Stomach smooth muscle (tissue), 2 donors: ENCODE measurements at regions not wholly inside any gene's neighbourhood (a gene's known extent, or its start where the extent isn't known, plus 50 kb on each side); places are given as distances from the start of the nearest gene placed in this dataset.
"Not testable (repeated sequence)": the region's sequence is repeated elsewhere in the genome, so short reads cannot be mapped to it uniquely, and the experiment has no call there.

ENCODE experiments used
- H3K27ac ChIP-seq: one replicate; pipeline ENCODE4 v1.7.0; 2013; ENCODE audit warnings: mild to moderate bottlenecking, low read length, inconsistent platforms
- H3K27me3 ChIP-seq, 2 donors: one replicate each; pipeline ENCODE4 v1.7.0; 2013; ENCODE audit warnings: low read length in 2 of 2; ENCODE audit not compliant: insufficient read depth in 2 of 2, control insufficient read depth in 1 of 2
- H3K36me3 ChIP-seq, 2 donors: one replicate each; pipeline ENCODE4 v1.7.0; 2013; ENCODE audit warnings: low read length in 2 of 2; ENCODE audit not compliant: control insufficient read depth in 2 of 2, insufficient read depth in 2 of 2
- H3K4me1 ChIP-seq: one replicate; pipeline ENCODE4 v1.7.0; 2013; ENCODE audit warnings: low read length; ENCODE audit not compliant: control insufficient read depth, insufficient read depth
- H3K4me3 ChIP-seq, 2 donors: one replicate each; pipeline ENCODE4 v1.7.0; 2013; ENCODE audit warnings: low read length in 2 of 2
- H3K9ac ChIP-seq, 2 donors: one replicate each; pipeline ENCODE4 v1.7.0; 2013; ENCODE audit warnings: low read length in 2 of 2, mild to moderate bottlenecking in 1 of 2
- H3K9me3 ChIP-seq, 2 donors: one replicate each; pipeline ENCODE4 v1.7.0; 2013; ENCODE audit warnings: low read length in 2 of 2; ENCODE audit not compliant: control insufficient read depth in 2 of 2
- donor health status: healthy.
- donor health status: Pancreatic carcinoma.

DNA sequence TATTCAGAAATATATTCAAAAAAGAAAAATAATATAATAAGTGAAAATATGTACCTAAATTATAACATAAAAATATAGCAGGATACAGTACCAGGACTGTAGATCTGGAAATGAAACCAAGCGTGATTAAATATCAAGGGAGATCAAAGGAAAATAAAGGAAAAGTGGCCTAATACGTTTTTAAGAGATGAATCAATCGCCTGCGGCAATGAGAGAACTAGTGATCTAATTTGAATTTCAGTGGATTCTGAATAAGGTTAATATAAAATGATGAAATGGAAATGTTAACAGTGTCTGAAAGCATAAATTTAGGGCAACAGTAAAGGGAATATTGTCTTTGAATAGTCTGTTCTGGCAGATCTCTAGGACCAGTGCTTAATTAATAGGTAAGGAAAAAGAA is 1761.9 kb upstream of the ACO1 start:
- H3K4me1 ChIP-seq, result no peaks in the 10 kb centered on the region
- no peaks in the 10 kb centered on the region for H3K27me3 ChIP-seq
- no peak overlapping the region for H3K4me3 ChIP-seq
- no peak overlapping the region for H3K27ac ChIP-seq
- H3K36me3 ChIP-seq, result no peaks in the 10 kb centered on the region
- H3K9me3 ChIP-seq, result no peaks in the 10 kb centered on the region
- no peak overlapping the region for H3K9ac ChIP-seq

DNA sequence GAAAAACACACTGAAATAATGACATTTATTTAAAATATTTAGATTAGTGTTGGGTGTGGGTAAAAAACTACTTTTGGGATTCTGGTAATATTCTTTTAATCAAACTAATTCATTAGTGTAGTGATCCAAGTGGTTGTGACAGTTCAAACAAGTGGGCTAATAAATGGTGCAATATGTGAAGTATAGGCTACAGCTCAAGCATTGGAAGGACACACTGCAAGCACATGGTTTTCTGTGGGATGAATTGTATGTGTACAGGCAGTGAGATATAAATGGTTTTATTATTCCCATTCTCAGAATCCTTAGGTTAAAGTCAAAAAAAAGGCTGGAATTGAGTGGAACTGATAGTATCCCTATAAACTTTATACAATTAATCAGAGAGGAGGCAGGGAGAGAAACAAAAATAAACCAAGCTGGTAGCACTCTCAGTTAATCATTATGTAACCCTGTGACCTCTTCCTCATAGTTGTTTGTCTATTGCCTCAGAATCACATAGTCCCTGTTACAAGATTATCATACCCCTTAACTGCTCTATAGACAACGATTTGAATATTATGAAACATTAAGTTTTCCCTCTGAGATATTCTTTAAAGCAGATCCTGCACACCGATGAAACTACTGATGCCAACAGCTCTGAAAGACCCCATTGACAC is 1755.4 kb upstream of the ACO1 start:
- Histone ChIP-seq H3K9me3 (no peaks in the 10 kb centered on the region), H3K4me1 (no peaks in the 10 kb centered on the region), H3K27ac (no peak overlapping the region), H3K36me3 (no peaks in the 10 kb centered on the region), H3K9ac (no peak overlapping the region), H3K27me3 (no peaks in the 10 kb centered on the region), H3K4me3 (no peak overlapping the region)

DNA sequence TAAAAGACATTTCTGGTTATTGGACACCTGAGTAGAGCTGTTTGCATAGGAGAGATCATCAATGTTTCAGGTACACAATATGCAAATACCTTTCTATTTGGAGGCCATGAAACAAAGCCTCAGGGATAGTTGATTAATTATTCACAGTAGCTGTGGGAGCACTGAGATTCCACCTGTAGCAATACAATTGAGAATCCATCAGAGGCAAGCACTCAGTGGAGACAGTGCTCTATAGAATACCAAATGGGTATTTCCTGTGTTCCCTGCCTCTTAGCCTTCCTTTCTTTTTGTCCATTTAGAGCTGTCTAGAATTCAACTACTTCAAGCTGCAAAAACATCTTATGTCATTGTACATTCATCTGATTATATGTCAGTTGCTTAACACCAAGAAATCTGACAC is 1754.0 kb upstream of the ACO1 start:
- Histone ChIP-seq H3K27me3 (no peaks in the 10 kb centered on the region), H3K27ac (no peak overlapping the region), H3K9ac (no peak overlapping the region), H3K4me3 (no peak overlapping the region), H3K4me1 (no peaks in the 10 kb centered on the region), H3K9me3 (no peaks in the 10 kb centered on the region), H3K36me3 (no peaks in the 10 kb centered on the region)

DNA sequence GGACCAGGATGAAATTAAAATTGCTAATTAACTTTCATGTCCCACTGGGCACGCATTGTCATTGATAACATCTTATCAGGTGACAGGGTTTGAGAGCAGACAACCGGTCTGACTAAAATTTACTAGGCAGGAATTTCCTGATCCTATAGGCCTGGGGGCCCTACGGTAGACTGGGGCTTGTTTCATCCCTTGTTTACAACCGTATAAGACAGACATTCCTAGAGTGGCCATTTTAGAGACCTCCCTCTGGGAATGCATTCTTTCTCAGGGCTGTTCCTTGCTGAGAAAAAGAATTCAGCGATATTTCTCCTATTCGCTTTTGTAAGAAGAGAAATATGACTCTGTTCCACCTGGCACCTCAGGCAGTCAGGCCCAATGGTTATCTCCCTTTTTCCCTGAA is 1737.8 kb upstream of the ACO1 start:
- not testable (repeated sequence) for H3K27ac ChIP-seq, H3K9me3 ChIP-seq, H3K4me3 ChIP-seq, H3K36me3 ChIP-seq, H3K27me3 ChIP-seq, H3K4me1 ChIP-seq, H3K9ac ChIP-seq

DNA sequence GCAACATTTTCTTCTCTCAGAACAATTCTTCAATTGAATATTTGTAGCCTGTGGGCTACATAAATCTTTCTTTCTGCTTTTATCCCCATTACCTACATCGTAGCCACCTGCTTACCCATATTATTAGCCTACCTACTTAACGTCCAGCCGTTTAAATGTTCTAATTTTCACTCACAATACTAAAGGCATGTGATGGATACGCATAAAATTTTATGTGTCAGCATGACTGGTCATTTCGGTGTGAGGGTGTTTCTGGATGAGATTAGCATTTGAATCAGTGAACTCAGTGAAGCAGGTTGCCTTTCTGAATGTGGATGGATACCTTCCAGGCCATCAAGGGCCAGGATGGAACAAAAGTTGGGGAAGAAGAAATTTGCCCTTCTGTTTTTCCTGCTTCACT is 1722.5 kb upstream of the ACO1 start:
- Histone ChIP-seq H3K9me3 (no peaks in the 10 kb centered on the region), H3K36me3 (no peaks in the 10 kb centered on the region)

DNA sequence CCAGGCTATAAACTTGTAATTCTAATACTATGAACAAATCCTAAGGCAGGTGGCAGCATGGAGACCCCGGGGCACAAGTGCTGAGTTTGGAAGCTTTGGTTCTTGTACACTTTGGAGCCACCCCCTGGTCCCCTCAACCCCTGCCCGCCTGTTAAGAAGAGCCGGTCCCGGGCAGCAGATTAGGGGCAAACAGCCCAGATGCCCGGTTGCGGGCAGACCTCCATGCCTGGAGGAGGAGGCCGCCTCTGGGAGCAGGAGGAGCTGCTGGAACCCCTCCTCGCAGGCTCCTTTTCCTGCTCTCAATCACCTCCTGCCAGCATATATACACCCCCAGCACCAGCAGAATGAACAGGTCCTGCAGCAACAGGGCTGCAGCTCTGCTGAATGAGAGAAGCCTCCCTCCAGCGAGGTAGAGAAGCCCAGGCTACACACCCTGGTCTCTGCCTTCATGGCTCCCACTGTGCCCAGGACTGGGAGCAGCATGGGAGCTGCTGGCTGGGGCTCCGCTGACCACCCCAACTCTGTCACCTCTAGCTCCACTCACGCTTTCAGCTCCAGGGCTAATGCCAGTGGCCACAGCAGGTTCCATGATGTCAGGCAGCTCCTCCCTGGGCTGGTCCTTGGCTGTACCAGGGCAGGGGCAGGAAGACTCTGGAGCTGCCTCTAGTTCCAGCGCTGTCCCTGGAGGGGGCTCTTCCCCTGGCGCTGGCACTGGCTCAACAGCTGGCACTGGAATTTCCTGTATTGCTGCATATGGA is 1713.5 kb upstream of the ACO1 start:
- Histone ChIP-seq H3K36me3 (no peaks in the 10 kb centered on the region), H3K4me3 (no peak overlapping the region), H3K9me3 (no peaks in the 10 kb centered on the region), H3K27ac (no peak overlapping the region), H3K4me1 (no peaks in the 10 kb centered on the region), H3K9ac (no peak overlapping the region), H3K27me3 (no peaks in the 10 kb centered on the region)

More for the DNA sequence above, 1722.5 kb upstream of the ACO1 start:
- H3K27me3 ChIP-seq, result no peaks in the 10 kb centered on the region
- H3K9ac ChIP-seq, result no peak overlapping the region
- H3K4me1 ChIP-seq, result no peaks in the 10 kb centered on the region
- H3K27ac ChIP-seq, result no peak overlapping the region
- no peak overlapping the region for H3K4me3 ChIP-seq

DNA sequence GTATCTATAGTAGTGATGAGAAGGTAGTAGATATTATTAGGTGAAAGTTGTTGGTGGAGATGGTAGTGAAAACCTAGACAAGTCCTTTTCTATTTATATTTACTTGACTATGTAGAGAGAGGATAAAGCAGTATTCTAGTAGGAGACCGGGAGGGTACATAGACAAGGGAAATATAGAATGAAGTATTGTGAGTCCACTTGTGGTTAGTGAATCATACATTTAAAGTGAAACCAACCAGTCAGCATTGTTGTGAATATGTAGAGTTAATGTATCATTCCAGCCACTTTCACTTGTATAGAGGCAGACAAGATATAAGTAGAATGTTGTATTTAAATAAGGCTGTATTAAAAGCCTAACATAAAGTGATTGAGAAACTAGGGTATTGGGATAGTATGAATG is 1711.3 kb upstream of the ACO1 start:
- Histone ChIP-seq H3K27me3 (no peaks in the 10 kb centered on the region), H3K9me3 (no peaks in the 10 kb centered on the region), H3K36me3 (no peaks in the 10 kb centered on the region)

DNA sequence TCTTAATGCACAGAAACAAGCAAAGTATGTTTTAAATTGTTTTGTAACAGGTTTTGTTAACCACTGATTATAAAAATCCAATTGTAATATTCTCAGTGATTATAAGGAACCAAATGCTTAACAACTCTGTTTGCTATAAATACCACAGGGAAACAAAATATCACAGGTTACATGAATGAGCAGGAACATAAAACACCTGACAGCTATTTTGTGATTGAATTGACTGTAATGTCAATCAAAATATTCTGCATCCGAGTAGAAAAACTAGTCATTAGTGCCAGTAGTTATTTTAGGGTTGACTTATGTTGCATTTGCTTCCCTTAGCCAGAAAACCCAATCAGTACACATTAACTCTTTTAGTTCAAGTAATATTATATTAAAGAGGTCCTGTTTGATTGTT is 1707.8 kb upstream of the ACO1 start:
- Histone ChIP-seq H3K4me1 (no peaks in the 10 kb centered on the region), H3K9ac (no peak overlapping the region), H3K36me3 (no peaks in the 10 kb centered on the region), H3K27ac (no peak overlapping the region), H3K9me3 (no peaks in the 10 kb centered on the region), H3K4me3 (no peak overlapping the region), H3K27me3 (no peaks in the 10 kb centered on the region)

More for the DNA sequence above, 1711.3 kb upstream of the ACO1 start:
- Histone ChIP-seq H3K27ac (no peak overlapping the region), H3K4me3 (no peak overlapping the region), H3K9ac (no peak overlapping the region), H3K4me1 (no peaks in the 10 kb centered on the region)

DNA sequence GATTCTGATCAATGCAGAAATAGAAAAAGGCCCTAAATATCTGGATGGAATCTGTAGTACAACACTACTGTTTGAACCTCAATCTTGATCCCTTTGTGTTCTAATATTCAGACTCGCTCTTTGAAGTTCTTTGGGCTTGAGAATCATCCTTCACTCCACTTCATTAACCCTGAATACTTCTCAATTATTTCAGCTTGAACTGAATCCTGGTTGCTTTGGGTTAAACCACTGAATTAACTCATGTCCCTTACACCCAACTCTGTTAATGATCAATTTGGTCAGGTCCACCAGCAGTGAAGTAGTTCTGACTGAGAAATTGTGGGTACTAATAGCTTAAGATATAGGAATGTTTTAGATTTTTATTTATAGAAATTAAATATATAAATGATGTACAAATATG is 1707.2 kb upstream of the ACO1 start:
- no peak overlapping the region for H3K27ac ChIP-seq
- no peaks in the 10 kb centered on the region for H3K36me3 ChIP-seq
- H3K27me3 ChIP-seq, result no peaks in the 10 kb centered on the region
- no peak overlapping the region for H3K9ac ChIP-seq
- no peaks in the 10 kb centered on the region for H3K9me3 ChIP-seq
- no peaks in the 10 kb centered on the region for H3K4me1 ChIP-seq
- H3K4me3 ChIP-seq, result no peak overlapping the region

DNA sequence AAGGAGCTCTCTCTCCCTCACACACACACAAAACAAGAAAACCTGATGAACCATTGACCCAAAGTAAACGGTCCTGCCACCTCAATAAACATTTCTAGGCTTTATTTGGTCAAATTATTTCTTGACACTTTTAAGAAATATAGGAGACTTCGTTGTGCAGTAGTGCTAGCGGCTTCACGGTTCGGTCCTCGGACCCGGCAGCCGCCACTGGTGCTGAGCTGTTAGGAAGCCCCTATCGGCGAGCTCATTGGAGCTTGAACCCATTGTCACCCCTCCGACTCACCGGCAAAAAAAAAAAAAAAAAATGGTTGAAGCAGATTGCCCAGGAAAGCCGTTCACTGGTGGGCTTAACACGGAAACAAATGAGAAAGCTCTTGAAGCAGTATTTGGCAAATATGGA is 1695.6 kb upstream of the ACO1 start:
- Histone ChIP-seq H3K9me3 (no peaks in the 10 kb centered on the region), H3K9ac (no peak overlapping the region), H3K27ac (no peak overlapping the region), H3K36me3 (no peaks in the 10 kb centered on the region), H3K4me1 (no peaks in the 10 kb centered on the region), H3K4me3 (no peak overlapping the region), H3K27me3 (no peaks in the 10 kb centered on the region)

DNA sequence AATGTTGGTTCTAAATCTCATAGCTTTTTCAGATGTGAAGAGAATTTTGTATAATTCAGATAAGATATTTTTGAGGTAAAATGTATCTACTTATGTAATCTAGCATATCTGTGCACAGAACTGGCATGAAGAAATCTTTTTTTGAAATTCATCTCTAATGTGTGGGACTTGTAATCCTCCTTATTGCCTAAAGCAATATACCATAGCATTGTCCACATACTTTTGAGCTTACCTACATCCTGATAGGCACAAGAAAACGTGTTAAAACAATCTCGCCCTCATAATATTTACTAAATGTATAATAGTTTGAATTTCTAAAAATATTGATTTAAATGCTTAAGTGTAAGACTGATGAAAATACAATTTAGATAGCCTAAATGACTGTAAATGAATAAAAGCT is 1686.5 kb upstream of the ACO1 start:
- H3K27ac ChIP-seq, result no peak overlapping the region
- H3K4me1 ChIP-seq, result no peaks in the 10 kb centered on the region
- no peak overlapping the region for H3K9ac ChIP-seq
- no peaks in the 10 kb centered on the region for H3K27me3 ChIP-seq
- no peak overlapping the region for H3K4me3 ChIP-seq
- H3K9me3 ChIP-seq, result no peaks in the 10 kb centered on the region
- no peaks in the 10 kb centered on the region for H3K36me3 ChIP-seq
